CD4-positive, alpha-beta T cell treated with Interleukin-15 for 1 hour (primary cell): ENCODE measurements at regions not wholly inside any gene's neighbourhood (a gene's known extent, or its start where the extent isn't known, plus 50 kb on each side); places are given as distances from the start of the nearest gene placed in this dataset.

Experiments used
- DNase-seq: peaks from one replicate; pipeline ENCODE4 v3.0.0-alpha.2; 2020

GRCh38 chr10:123421461-123421860, 244.7 kb upstream of the GPR26 start:
- DNase-seq: no peak

GRCh38 chr10:123422261-123422660, 243.9 kb upstream of the GPR26 start:
- no peak for DNase-seq

- DNase-seq: no peak
Measured at GRCh38 chr10:123424537-123424936, 241.6 kb upstream of the GPR26 start.

GRCh38 chr10:123425680-123426079, 240.5 kb upstream of the GPR26 start:
- no peak for DNase-seq

GRCh38 chr10:123427165-123427786, 238.9 kb upstream of the GPR26 start:
- DNase-seq: peak; percentile 29

- DNase-seq: no peak
Measured at GRCh38 chr10:123428391-123428790, 237.8 kb upstream of the GPR26 start.

GRCh38 chr10:123429706-123430221, 236.4 kb upstream of the GPR26 start:
- DNase-seq: no peak

GRCh38 chr10:123433539-123433938, 232.6 kb upstream of the GPR26 start:
- no peak for DNase-seq

GRCh38 chr10:123434435-123435039, 231.6 kb upstream of the GPR26 start:
- no peak for DNase-seq

- DNase-seq: no peak
Measured at GRCh38 chr10:123442901-123443300, 223.3 kb upstream of the GPR26 start.

- no peak for DNase-seq
Measured at GRCh38 chr10:123443924-123444323, 222.2 kb upstream of the GPR26 start.

- DNase-seq: no peak
Measured at GRCh38 chr10:123445261-123445775, 220.8 kb upstream of the GPR26 start.

GRCh38 chr10:123446449-123447156, 219.6 kb upstream of the GPR26 start:
- DNase-seq: no peak

- DNase-seq: no peak
Measured at GRCh38 chr10:123449234-123449962, 216.8 kb upstream of the GPR26 start.

- DNase-seq: no peak
Measured at GRCh38 chr10:123450956-123451605, 215.1 kb upstream of the GPR26 start.

GRCh38 chr10:123451618-123452245, 214.4 kb upstream of the GPR26 start:
- DNase-seq: no peak

GRCh38 chr10:123454987-123455386, 211.2 kb upstream of the GPR26 start:
- no peak for DNase-seq

GRCh38 chr10:123455861-123456260, 210.3 kb upstream of the GPR26 start:
- no peak for DNase-seq

- no peak for DNase-seq
Measured at GRCh38 chr10:123458933-123459332, 207.2 kb upstream of the GPR26 start.

- DNase-seq: no peak
Measured at GRCh38 chr10:123459371-123460091, 206.6 kb upstream of the GPR26 start.

GRCh38 chr10:123462246-123462645, 203.9 kb upstream of the GPR26 start:
- no peak for DNase-seq
